GM12878 (cell line): ENCODE measurements at regions not wholly inside any gene's neighbourhood (a gene's known extent, or its start where the extent isn't known, plus 50 kb on each side); places are given as distances from the start of the nearest gene placed in this dataset.

Experiments used
- ATAC-seq: fragments of 200-7000 bp; cut with Tn5 transposase; 3 replicates; pipeline ENCODE4 v1.9.1; 2020; ENCODE audit warnings: mild to moderate bottlenecking, moderate library complexity
- BruUV-seq: library from RNA; stranded (reverse); fragments of 400-500 nt; replicated peaks from 2 replicates; lab custom pipeline; 2021; lab: Mats Ljungman, UMichigan
- CTCF ChIA-PET: fragments of 300-600 bp; sonication (Branson Sonifier 250); formaldehyde crosslinking; extraction: SDS; loops from one replicate; lab custom pipeline; 2021; ENCODE audit warnings: inconsistent platforms; lab: Yijun Ruan, JAX
- POLR2A ChIA-PET: fragments of 350-600 bp; formaldehyde crosslinking; extraction: SDS; loops from one replicate; lab custom pipeline; 2021; ENCODE audit warnings: inconsistent platforms; lab: Charles Lee
- RAD21 ChIA-PET: fragments of 300-600 bp; sonication (Branson Sonifier 250); formaldehyde crosslinking; loops from one replicate; lab custom pipeline; 2023; ENCODE audit warnings: antibody characterized with exemption; ENCODE audit not compliant: unreplicated experiment; lab: Charles Lee
- SMC1A ChIA-PET: fragments of 300-600 bp; sonication (Branson Sonifier 250); formaldehyde crosslinking; loops from one replicate; lab custom pipeline; 2023; ENCODE audit not compliant: unreplicated experiment, uncharacterized antibody; lab: Charles Lee
- DNase-seq: peaks from one replicate; pipeline ENCODE4 v3.0.0-alpha.2; 2011; ENCODE audit warnings: low read depth, low spot score
- FAIRE-seq: peaks from 3 replicates; lab custom pipeline; 2011; peaks lifted over from hg19 to GRCh38; lab: Jason Lieb, UNC
- H2AFZ ChIP-seq: 2 replicates; pipeline ENCODE4 v1.6.0; 2011; ENCODE audit warnings: low read depth, low read length, control low read depth; ENCODE audit not compliant: control insufficient read depth
- H3K27ac ChIP-seq: 2 replicates; pipeline ENCODE4 v1.5.1; 2011; ENCODE audit warnings: control low read depth; ENCODE audit not compliant: control insufficient read depth, insufficient read depth
- H3K27me3 ChIP-seq, 2 experiments: replicated peaks in 1 of 2; 2 replicates each; pipeline versions ENCODE4 v1.6.0 to v1.6.1; 2011; ENCODE audit warnings: low read length in 1 of 2; ENCODE audit not compliant: control insufficient read depth in 2 of 2, insufficient read depth in 2 of 2
- H3K36me3 ChIP-seq, 2 experiments: 2 replicates each; pipeline ENCODE4 v1.5.1; 2011; ENCODE audit warnings: low read length in 1 of 2; ENCODE audit not compliant: control insufficient read depth in 2 of 2, insufficient read depth in 2 of 2
- H3K4me1 ChIP-seq: 2 replicates; pipeline ENCODE4 v1.6.1; 2011; ENCODE audit warnings: mild to moderate bottlenecking, low read length, moderate library complexity, mixed read lengths; ENCODE audit not compliant: control insufficient read depth, insufficient read depth
- H3K4me2 ChIP-seq: 2 replicates; pipeline ENCODE4 v1.6.0; 2011; ENCODE audit warnings: control low read depth; ENCODE audit not compliant: control insufficient read depth, insufficient read depth
- H3K4me3 ChIP-seq: fragments of 200-600 bp; sonication (generic); 2 replicates; pipeline ENCODE4 v1.5.1; 2016
- H3K79me2 ChIP-seq: 2 replicates; pipeline ENCODE4 v1.6.0; 2011; ENCODE audit warnings: low read length; ENCODE audit not compliant: control insufficient read depth, insufficient read depth
- H3K9ac ChIP-seq: 2 replicates; pipeline ENCODE4 v1.8.0; 2011; ENCODE audit warnings: low read length, control low read depth, mixed read lengths; ENCODE audit not compliant: control insufficient read depth, insufficient read depth
- H3K9me3 ChIP-seq: replicated peaks from 3 replicates; pipeline ENCODE4 v1.5.1; 2011; ENCODE audit warnings: mild to moderate bottlenecking, low read length; ENCODE audit not compliant: control insufficient read depth, insufficient read depth
- H4K20me1 ChIP-seq: 2 replicates; pipeline ENCODE4 v1.6.0; 2011; ENCODE audit not compliant: control insufficient read depth, insufficient read depth
- BHLHE40 ChIP-seq, 2 experiments: fragments of 450-650 bp in 1 of 2; IDR thresholded peaks; 2 replicates each; pipeline ENCODE4 v1.6.1; 2011 to 2017; ENCODE audit warnings: low read depth in 2 of 2, borderline replicate concordance in 1 of 2, improper control_type of control experiment in 1 of 2, low read length in 1 of 2, mild to moderate bottlenecking in 1 of 2
- CEBPB ChIP-seq, 2 experiments: fragments of 150-350 bp in 1 of 2; IDR thresholded peaks; 2 replicates each; pipeline ENCODE4 v1.6.1; 2012 to 2014; ENCODE audit warnings: low read depth in 2 of 2, low read length in 2 of 2, borderline replicate concordance in 1 of 2, inconsistent platforms in 1 of 2
- ETV6 ChIP-seq, 2 experiments: fragments of 450-650 bp in 1 of 2; IDR thresholded peaks in 1 of 2; conservative IDR thresholded peaks in 1 of 2; 2 replicates each; pipeline ENCODE4 v1.6.1; 2014; ENCODE audit warnings: antibody characterized with exemption in 1 of 2, borderline replicate concordance in 1 of 2, low read depth in 1 of 2, mild to moderate bottlenecking in 1 of 2, moderate library complexity in 1 of 2
- KDM1A ChIP-seq: fragments of 200-600 bp; sonication (generic); IDR thresholded peaks from 2 replicates; pipeline ENCODE4 v1.6.1; 2016; ENCODE audit warnings: borderline replicate concordance
- NFXL1 ChIP-seq: fragments of 450-650 bp; IDR thresholded peaks from 2 replicates; pipeline ENCODE4 v1.6.1; 2017; ENCODE audit warnings: antibody characterized with exemption, mild to moderate bottlenecking, borderline replicate concordance
- RAD21 ChIP-seq: IDR thresholded peaks from 2 replicates; pipeline ENCODE4 v1.6.1; 2011; ENCODE audit warnings: mild to moderate bottlenecking, low read depth, low read length, moderate library complexity; ENCODE audit not compliant: insufficient read depth
- WGBS: methylation state at CpG from one replicate; pipeline ENCODE4 v1.1.6; 2016; ENCODE audit warnings: low lambda C conversion rate; ENCODE audit not compliant: insufficient replicate concordance, insufficient coverage; ENCODE audit errors: missing lambda C conversion rate; 5-methylcytosine and 5-hydroxymethylcytosine counted together
- in situ Hi-C: fragments of 300-500 bp; cut with MboI; formaldehyde crosslinking; loops from 9 replicates; pipeline ENCODE4 v1.14.3; 2018; ENCODE audit warnings: mixed read lengths
- intact Hi-C: fragments of 100-400 bp; cut with micrococcal nuclease; formaldehyde crosslinking; loops from one replicate; pipeline ENCODE4 v1.14.2; 2022; ENCODE audit not compliant: unreplicated experiment
- TF ChIP-seq, protein P1 (sequence below): fragments of 450-650 bp; formaldehyde crosslinking; IDR thresholded peaks from 2 replicates; pipeline ENCODE4 v1.4.0; 2022; ENCODE audit warnings: mild to moderate bottlenecking, moderate library complexity

- TF ChIP-seq BHLHE40 (IDR thresholded peaks at IDR 0.05; ENCODE audit: borderline replicate concordance in 1 of 2, low read depth in 2 of 2, low read length in 1 of 2) (no peak), NFXL1 (no peak), KDM1A (no peak), RAD21 (no peak), ETV6 (conservative IDR thresholded peaks at IDR 0.05 in 1 of 2, IDR thresholded peaks at IDR 0.05 in 1 of 2; ENCODE audit: borderline replicate concordance in 1 of 2, low read depth in 1 of 2) (no peak), CEBPB (IDR thresholded peaks at IDR 0.05; ENCODE audit: borderline replicate concordance in 1 of 2, low read depth in 2 of 2, low read length in 2 of 2) (no peak)
- TF ChIP-seq, protein P1, sequence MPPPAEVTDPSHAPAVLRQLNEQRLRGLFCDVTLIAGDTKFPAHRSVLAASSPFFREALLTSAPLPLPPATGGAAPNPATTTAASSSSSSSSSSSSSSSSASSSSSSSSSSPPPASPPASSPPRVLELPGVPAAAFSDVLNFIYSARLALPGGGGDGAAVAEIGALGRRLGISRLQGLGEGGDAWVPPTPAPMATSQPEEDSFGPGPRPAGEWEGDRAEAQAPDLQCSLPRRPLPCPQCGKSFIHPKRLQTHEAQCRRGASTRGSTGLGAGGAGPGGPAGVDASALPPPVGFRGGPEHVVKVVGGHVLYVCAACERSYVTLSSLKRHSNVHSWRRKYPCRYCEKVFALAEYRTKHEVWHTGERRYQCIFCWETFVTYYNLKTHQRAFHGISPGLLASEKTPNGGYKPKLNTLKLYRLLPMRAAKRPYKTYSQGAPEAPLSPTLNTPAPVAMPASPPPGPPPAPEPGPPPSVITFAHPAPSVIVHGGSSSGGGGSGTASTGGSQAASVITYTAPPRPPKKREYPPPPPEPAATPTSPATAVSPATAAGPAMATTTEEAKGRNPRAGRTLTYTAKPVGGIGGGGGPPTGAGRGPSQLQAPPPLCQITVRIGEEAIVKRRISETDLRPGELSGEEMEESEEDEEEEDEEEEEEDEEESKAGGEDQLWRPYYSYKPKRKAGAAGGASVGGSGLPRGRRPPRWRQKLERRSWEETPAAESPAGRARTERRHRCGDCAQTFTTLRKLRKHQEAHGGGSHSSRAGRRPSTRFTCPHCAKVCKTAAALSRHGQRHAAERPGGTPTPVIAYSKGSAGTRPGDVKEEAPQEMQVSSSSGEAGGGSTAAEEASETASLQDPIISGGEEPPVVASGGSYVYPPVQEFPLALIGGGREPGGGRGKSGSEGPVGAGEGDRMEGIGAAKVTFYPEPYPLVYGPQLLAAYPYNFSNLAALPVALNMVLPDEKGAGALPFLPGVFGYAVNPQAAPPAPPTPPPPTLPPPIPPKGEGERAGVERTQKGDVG (CRISPR knock-in tag) = no peak
- Histone ChIP-seq H3K36me3 (no peaks in the 10 kb centered on the region), H3K27me3 (no peaks in the 10 kb centered on the region), H3K9me3 (no peaks in the 10 kb centered on the region), H3K27ac (no peak overlapping the region), H3K9ac (no peak overlapping the region), H3K4me3 (no peak overlapping the region), H4K20me1 (no peaks in the 10 kb centered on the region), H3K79me2 (no peaks in the 10 kb centered on the region), H2AFZ (no peak overlapping the region), H3K4me1 (no peaks in the 10 kb centered on the region), H3K4me2 (no peak overlapping the region)
- CTCF ChIA-PET = no interaction called here
- SMC1A ChIA-PET = no interaction called here
- in situ Hi-C loops (no loop called here), intact Hi-C loops (no loop called here)
- POLR2A ChIA-PET = no interaction called here
- RAD21 ChIA-PET = no interaction called here
- DNase-seq = no peak
- 12% methylated on average over 4 of the region's 4 CpGs for WGBS
- no peak for ATAC-seq
- FAIRE-seq = no peak
- no TSS peak for BruUV-seq
Observed at GRCh38 chr3:6078436-6078835, 782.5 kb upstream of the GRM7 start.
